ENCODE measurements at regions not wholly inside any gene's neighbourhood (a gene's known extent, or its start where the extent isn't known, plus 50 kb on each side); places are given as distances from the start of the nearest gene placed in this dataset.
"Not testable (repeated sequence)": the region's sequence is repeated elsewhere in the genome, so short reads cannot be mapped to it uniquely, and the experiment has no call there.

DNA sequence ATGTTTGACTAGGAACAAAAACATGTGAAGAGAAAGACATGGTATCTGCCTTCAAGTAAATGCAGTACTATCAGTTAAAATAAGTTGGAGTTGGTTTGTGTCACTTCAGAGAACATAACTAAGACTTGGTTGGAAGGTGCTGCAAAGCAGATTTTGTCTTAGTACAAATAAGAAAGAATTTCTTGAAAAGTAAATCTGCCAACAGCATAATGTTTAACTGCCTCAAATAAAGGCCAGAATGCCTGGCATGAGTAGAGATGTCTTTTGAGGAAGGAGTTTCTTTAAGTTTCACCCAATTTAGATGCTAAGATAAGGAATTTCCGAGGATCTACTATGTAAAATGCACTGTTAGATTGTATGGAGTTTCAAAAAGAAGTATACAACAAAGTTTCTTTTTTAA is 409.7 kb downstream of the PIK3C3 start:
- CTCF ChIA-PET: no interaction called here
- Histone ChIP-seq H3K4me3 (ENCODE audit: low read depth, low read length) (no peak overlapping the region), H3K27me3 (ENCODE audit: control insufficient read depth, insufficient read depth, low read length) (no peaks in the 10 kb centered on the region), H3K9me3 (ENCODE audit: control insufficient read depth, insufficient read depth, low read length) (no peaks in the 10 kb centered on the region), H3K27ac (ENCODE audit: low read depth, low read length) (no peak overlapping the region)
- no peak for DNase-seq (ENCODE audit: low read depth, low spot score)
- TF ChIP-seq, protein P1, sequence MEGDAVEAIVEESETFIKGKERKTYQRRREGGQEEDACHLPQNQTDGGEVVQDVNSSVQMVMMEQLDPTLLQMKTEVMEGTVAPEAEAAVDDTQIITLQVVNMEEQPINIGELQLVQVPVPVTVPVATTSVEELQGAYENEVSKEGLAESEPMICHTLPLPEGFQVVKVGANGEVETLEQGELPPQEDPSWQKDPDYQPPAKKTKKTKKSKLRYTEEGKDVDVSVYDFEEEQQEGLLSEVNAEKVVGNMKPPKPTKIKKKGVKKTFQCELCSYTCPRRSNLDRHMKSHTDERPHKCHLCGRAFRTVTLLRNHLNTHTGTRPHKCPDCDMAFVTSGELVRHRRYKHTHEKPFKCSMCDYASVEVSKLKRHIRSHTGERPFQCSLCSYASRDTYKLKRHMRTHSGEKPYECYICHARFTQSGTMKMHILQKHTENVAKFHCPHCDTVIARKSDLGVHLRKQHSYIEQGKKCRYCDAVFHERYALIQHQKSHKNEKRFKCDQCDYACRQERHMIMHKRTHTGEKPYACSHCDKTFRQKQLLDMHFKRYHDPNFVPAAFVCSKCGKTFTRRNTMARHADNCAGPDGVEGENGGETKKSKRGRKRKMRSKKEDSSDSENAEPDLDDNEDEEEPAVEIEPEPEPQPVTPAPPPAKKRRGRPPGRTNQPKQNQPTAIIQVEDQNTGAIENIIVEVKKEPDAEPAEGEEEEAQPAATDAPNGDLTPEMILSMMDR (IDR thresholded peaks at IDR 0.05; ENCODE audit: low read depth, low read length): no peak
- POLR2A ChIA-PET: no interaction called here

DNA sequence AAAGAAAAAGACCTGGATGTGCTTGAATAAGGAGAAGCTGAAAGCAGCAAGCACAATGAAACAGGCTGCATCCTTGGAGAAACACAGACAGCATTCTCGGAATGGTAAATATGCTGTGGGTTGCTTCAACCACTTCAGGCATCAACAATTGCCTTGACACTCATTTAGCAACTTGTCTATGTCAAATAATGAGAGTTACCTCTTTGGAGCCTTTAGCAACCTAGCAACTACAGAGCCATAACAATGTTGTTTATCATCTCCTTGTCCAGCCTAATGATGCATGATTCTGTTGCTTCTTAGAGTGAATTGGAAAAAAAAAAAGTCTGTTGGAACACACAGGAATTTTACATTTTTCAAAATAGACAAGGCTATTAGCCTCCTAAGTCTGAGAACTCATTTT is 410.6 kb downstream of the PIK3C3 start:
- ChIA-PET CTCF (no interaction called here), POLR2A (no interaction called here)
- TF ChIP-seq, protein P1 (IDR thresholded peaks at IDR 0.05; ENCODE audit: low read depth, low read length): no peak

DNA sequence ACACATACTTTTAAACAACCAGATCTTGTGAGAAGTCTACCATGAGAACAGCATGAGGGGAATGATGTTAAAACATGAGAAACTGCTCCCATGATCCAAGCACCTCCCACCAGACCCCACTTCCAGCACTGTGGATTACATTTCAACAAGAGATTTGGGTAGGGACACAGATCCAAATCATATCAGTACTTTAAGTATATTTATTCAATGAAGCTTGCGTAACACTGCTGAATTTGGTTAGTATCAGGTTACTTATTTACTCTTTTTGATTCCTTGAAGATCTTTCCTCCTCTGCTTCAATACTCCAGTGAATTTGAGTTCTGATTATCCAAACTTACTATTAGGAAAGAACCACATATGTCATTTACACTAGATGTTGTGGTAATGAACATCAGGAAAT is 418.6 kb downstream of the PIK3C3 start:
- TF ChIP-seq, protein P1 (IDR thresholded peaks at IDR 0.05; ENCODE audit: low read depth, low read length): no peak
- H3K27ac ChIP-seq (ENCODE audit: low read depth, low read length): no peak overlapping the region
- H3K27me3 ChIP-seq (ENCODE audit: control insufficient read depth, insufficient read depth, low read length): no peaks in the 10 kb centered on the region
- POLR2A ChIA-PET: no interaction called here
- H3K4me3 ChIP-seq (ENCODE audit: low read depth, low read length): no peak overlapping the region
- H3K9me3 ChIP-seq (ENCODE audit: control insufficient read depth, insufficient read depth, low read length): no peaks in the 10 kb centered on the region
- CTCF ChIA-PET: no interaction called here
- DNase-seq (ENCODE audit: low read depth, low spot score): no peak

More for the DNA sequence above, 410.6 kb downstream of the PIK3C3 start:
- Histone ChIP-seq H3K4me3 (ENCODE audit: low read depth, low read length) (no peak overlapping the region), H3K27ac (ENCODE audit: low read depth, low read length) (no peak overlapping the region), H3K9me3 (ENCODE audit: control insufficient read depth, insufficient read depth, low read length) (no peaks in the 10 kb centered on the region), H3K27me3 (ENCODE audit: control insufficient read depth, insufficient read depth, low read length) (no peaks in the 10 kb centered on the region)
- no peak for DNase-seq (ENCODE audit: low read depth, low spot score)

DNA sequence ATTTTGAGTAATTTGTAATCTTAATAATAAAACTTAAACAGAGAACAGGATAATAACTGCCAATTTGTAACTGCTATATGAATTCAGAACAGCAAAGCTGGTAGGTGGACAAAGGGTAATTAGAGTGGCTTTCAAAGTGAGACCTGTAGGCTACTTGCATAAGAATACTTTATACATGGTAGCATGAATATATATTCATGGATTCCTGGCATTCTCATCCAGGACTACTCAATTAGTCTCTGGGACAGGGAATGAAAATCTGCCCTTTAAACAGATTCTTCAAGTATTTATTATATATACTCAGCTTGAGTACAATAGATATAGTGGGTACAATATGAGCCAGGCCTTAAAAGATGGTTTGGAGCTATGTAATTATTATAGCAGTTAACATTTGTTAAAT is 419.9 kb downstream of the PIK3C3 start:
- Histone ChIP-seq H3K27me3 (ENCODE audit: control insufficient read depth, insufficient read depth, low read length) (no peaks in the 10 kb centered on the region), H3K27ac (ENCODE audit: low read depth, low read length) (no peak overlapping the region), H3K4me3 (ENCODE audit: low read depth, low read length) (no peak overlapping the region), H3K9me3 (ENCODE audit: control insufficient read depth, insufficient read depth, low read length) (no peaks in the 10 kb centered on the region)
- ChIA-PET CTCF (no interaction called here), POLR2A (no interaction called here)
- DNase-seq (ENCODE audit: low read depth, low spot score): no peak
- TF ChIP-seq, protein P1 (IDR thresholded peaks at IDR 0.05; ENCODE audit: low read depth, low read length): no peak

DNA sequence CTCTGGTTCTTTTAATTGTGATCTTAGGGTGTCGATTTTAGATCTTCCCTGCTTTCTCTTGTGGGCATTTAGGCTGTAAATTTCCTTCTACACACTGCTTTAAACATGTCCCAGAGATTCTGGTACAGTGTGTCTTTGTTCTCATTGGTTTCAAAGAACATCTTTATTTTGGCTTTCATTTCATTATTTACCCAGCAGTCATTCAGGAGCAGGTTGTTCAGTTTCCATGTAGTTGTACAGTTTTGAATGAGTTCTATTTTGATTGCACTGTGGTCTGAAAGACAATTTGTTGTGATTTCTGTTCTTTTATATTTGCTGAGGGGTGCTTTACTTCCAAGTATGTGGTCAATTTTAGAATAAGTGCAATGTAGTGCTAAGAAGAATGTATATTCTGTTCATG is 423.8 kb downstream of the PIK3C3 start:
- H3K4me3 ChIP-seq (ENCODE audit: low read depth, low read length); H3K27me3 ChIP-seq (ENCODE audit: control insufficient read depth, insufficient read depth, low read length); DNase-seq (ENCODE audit: low read depth, low spot score); H3K9me3 ChIP-seq (ENCODE audit: control insufficient read depth, insufficient read depth, low read length); H3K27ac ChIP-seq (ENCODE audit: low read depth, low read length); CTCF ChIA-PET; POLR2A ChIA-PET: not testable (repeated sequence)

DNA sequence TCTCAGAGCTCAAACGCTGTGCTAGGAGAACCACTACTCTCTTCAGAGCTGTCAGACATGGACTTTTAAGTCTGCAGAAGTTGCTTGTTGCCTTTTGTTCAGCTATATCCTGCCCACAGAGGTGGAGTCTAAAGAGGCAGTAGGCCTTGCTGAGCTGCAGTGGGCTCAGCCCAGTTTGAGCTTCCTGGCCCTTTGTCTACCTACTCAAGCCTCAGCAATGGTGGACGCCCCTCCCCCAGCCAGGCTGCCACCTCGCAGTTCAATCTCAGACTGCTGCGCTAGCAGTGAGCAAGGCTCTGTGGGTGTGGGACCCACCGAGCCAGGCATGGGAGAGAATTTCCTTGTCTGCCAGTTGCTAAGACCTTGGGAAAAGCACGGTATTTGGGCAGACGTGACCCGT is 426.2 kb downstream of the PIK3C3 start:
- POLR2A ChIA-PET; H3K27me3 ChIP-seq (ENCODE audit: control insufficient read depth, insufficient read depth, low read length); H3K4me3 ChIP-seq (ENCODE audit: low read depth, low read length); CTCF ChIA-PET; H3K27ac ChIP-seq (ENCODE audit: low read depth, low read length); DNase-seq (ENCODE audit: low read depth, low spot score); H3K9me3 ChIP-seq (ENCODE audit: control insufficient read depth, insufficient read depth, low read length): not testable (repeated sequence)
